Endothelial cell of umbilical vein (primary cell): ENCODE measurements at regions not wholly inside any gene's neighbourhood (a gene's known extent, or its start where the extent isn't known, plus 50 kb on each side); places are given as distances from the start of the nearest gene placed in this dataset.

Experiments
- BruUV-seq: library from RNA; stranded (reverse); fragments of 400-500 nt; replicated peaks from 2 replicates; lab custom pipeline; 2021; lab: Mats Ljungman, UMichigan
- CTCF ChIA-PET: fragments of 300-600, 350-600 bp; sonication (Branson Sonifier 250); formaldehyde crosslinking; loops from one replicate; lab custom pipeline; 2021; ENCODE audit warnings: antibody characterized with exemption, inconsistent platforms; lab: Charles Lee
- POLR2A ChIA-PET: fragments of 300-600, 350-600 bp; sonication (Branson Sonifier 250); formaldehyde crosslinking; loops from one replicate; lab custom pipeline; 2021; ENCODE audit warnings: antibody characterized with exemption, inconsistent platforms; lab: Charles Lee
- DNase-seq: peaks from one replicate; pipeline ENCODE4 v3.0.0-alpha.2; 2011; ENCODE audit warnings: low read depth, low spot score
- FAIRE-seq: peaks from 2 replicates; lab custom pipeline; 2011; peaks lifted over from hg19 to GRCh38; lab: Jason Lieb, UNC
- H2AFZ ChIP-seq: 2 replicates; pipeline ENCODE4 v1.6.0; 2012; ENCODE audit warnings: low read depth, low read length, control low read depth, inconsistent platforms
- H3K27ac ChIP-seq: 2 replicates; pipeline ENCODE4 v1.5.1; 2011; ENCODE audit warnings: low read depth, mild to moderate bottlenecking, control low read depth, low read length, moderate library complexity; ENCODE audit not compliant: insufficient read depth
- H3K27me3 ChIP-seq, 2 experiments: 2 replicates each; pipeline versions ENCODE4 v1.6.0 to v1.6.1; 2011; ENCODE audit warnings: low read length in 2 of 2, mixed read lengths in 1 of 2; ENCODE audit not compliant: control insufficient read depth in 2 of 2, insufficient read depth in 2 of 2
- H3K36me3 ChIP-seq, 2 experiments: 2 replicates in 1 of 2; 3 replicates in 1 of 2; pipeline ENCODE4 v1.5.1; 2011; ENCODE audit warnings: low read length in 2 of 2, mild to moderate bottlenecking in 1 of 2, moderate library complexity in 1 of 2; ENCODE audit not compliant: control insufficient read depth in 2 of 2, insufficient read depth in 2 of 2; ENCODE audit errors: extremely low read depth in 1 of 2
- H3K4me1 ChIP-seq: 3 replicates; pipeline ENCODE4 v1.5.1; 2011; ENCODE audit warnings: mild to moderate bottlenecking, low read length; ENCODE audit not compliant: control insufficient read depth, insufficient read depth; ENCODE audit errors: extremely low read depth
- H3K4me2 ChIP-seq: 2 replicates; pipeline ENCODE4 v1.6.1; 2011; ENCODE audit warnings: low read length, control low read depth, mixed read lengths; ENCODE audit not compliant: insufficient read depth
- H3K4me3 ChIP-seq, 3 experiments: fragments of 200-600 bp in 1 of 3; sonication (generic), shearing (Covaris generic) in 1 of 3; replicated peaks in 1 of 3; 2 replicates each; pipeline ENCODE4 v1.5.1; 2011 to 2016; ENCODE audit warnings: control low read depth in 3 of 3, low read length in 3 of 3, mild to moderate bottlenecking in 2 of 3, inconsistent platforms in 1 of 3, low read depth in 1 of 3, moderate library complexity in 1 of 3; ENCODE audit not compliant: insufficient read depth in 1 of 3
- H3K79me2 ChIP-seq: 2 replicates; pipeline ENCODE4 v1.6.0; 2012; ENCODE audit warnings: low read length, inconsistent platforms; ENCODE audit not compliant: control insufficient read depth, insufficient read depth
- H3K9ac ChIP-seq: replicated peaks from 2 replicates; pipeline ENCODE3; 2011; ENCODE audit warnings: low read length, control low read depth; ENCODE audit not compliant: insufficient read depth; ENCODE audit errors: extremely low read depth
- H3K9me1 ChIP-seq: replicated peaks from 3 replicates; pipeline ENCODE4 v1.6.0; 2011; ENCODE audit warnings: mild to moderate bottlenecking, low read length; ENCODE audit not compliant: control insufficient read depth, insufficient read depth; ENCODE audit errors: extremely low read depth
- H3K9me3 ChIP-seq: replicated peaks from 2 replicates; pipeline ENCODE4 v1.5.1; 2012; ENCODE audit warnings: low read length, inconsistent platforms; ENCODE audit not compliant: control insufficient read depth, insufficient read depth
- H4K20me1 ChIP-seq: replicated peaks from 2 replicates; pipeline ENCODE3; 2011; ENCODE audit warnings: mild to moderate bottlenecking, low read length; ENCODE audit not compliant: control insufficient read depth, insufficient read depth; ENCODE audit errors: extremely low read depth
- CTCF ChIP-seq, 2 donors: IDR thresholded peaks; 1 replicate in 1 of 2; 2 replicates in 1 of 2; pipeline ENCODE4 v1.5.1; 2011; ENCODE audit warnings: low read length in 2 of 2, mild to moderate bottlenecking in 2 of 2, moderate library complexity in 2 of 2, control low read depth in 1 of 2, inconsistent platforms in 1 of 2, low read depth in 1 of 2; ENCODE audit not compliant: insufficient read depth in 1 of 2; ENCODE audit errors: extremely low read depth in 1 of 2
- EZH2 ChIP-seq: IDR thresholded peaks from 2 replicates; pipeline ENCODE4 v1.6.1; 2012; ENCODE audit warnings: borderline replicate concordance, low read depth, mild to moderate bottlenecking, moderate library complexity, low read length, inconsistent platforms; ENCODE audit not compliant: severe bottlenecking
- FOS ChIP-seq: IDR thresholded peaks from 2 replicates; pipeline ENCODE4 v1.6.1; 2011; ENCODE audit warnings: mild to moderate bottlenecking, low read length, moderate library complexity, borderline replicate concordance; ENCODE audit not compliant: insufficient read depth
- GATA2 ChIP-seq: IDR thresholded peaks from 2 replicates; pipeline ENCODE4 v1.7.0; 2011; ENCODE audit warnings: low read depth, mild to moderate bottlenecking, moderate library complexity, mixed read lengths, low read length; ENCODE audit not compliant: insufficient read length, insufficient read depth
- JUN ChIP-seq: IDR thresholded peaks from 2 replicates; pipeline ENCODE4 v1.6.1; 2011; ENCODE audit warnings: borderline replicate concordance, low read depth; ENCODE audit not compliant: insufficient read length, insufficient read depth
- MYC ChIP-seq: IDR thresholded peaks from one replicate; pipeline ENCODE4 v1.6.1; 2011; ENCODE audit warnings: mild to moderate bottlenecking, low read depth, low read length
- POLR2A ChIP-seq: IDR thresholded peaks from 2 replicates; pipeline ENCODE4 v1.6.1; 2012; ENCODE audit warnings: low read depth, mild to moderate bottlenecking, control low read depth, low read length
- POLR2AphosphoS5 ChIP-seq: IDR thresholded peaks from 2 replicates; pipeline ENCODE4 v1.6.1; 2012; ENCODE audit warnings: low read depth, mild to moderate bottlenecking, control low read depth, low read length, moderate library complexity; ENCODE audit not compliant: insufficient read depth
- dilution Hi-C: fragments of 300-500 bp; cut with MboI; formaldehyde crosslinking; loops from one replicate; pipeline ENCODE4 v1.15.0; 2019; ENCODE audit warnings: low sequenced_read_pairs; ENCODE audit not compliant: extremely low pct_ligation_motif_present
- intact Hi-C: fragments of 100-400 bp; cut with micrococcal nuclease; formaldehyde crosslinking; loops from one replicate; pipeline ENCODE4 v1.10.0; 2022
- TF ChIP-seq, protein P1 (sequence below): IDR thresholded peaks from 2 replicates; pipeline ENCODE4 v1.6.1; 2011; ENCODE audit not compliant: insufficient read depth, insufficient read length

DNA sequence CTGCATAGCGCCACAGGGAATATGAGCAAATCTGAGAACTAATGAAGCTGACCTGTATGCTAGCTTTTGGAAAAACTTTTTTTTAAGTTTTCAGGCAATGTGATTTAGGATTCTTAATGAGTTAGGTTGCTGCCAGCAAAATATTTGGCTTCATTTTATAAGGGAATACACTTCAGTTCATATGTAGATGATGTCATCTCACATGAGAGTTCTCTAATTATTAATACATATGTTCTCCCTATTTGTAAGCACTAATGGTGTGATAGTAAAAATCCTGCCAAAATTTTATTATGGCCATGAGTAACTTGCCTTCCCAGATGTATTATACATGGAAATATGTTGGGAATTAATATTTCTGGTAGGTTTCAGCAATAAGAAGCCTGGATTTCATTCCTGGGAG, 573.8 kb downstream of the EPM2A start:
- DNase-seq (no peak), FAIRE-seq (no peak)
- no peaks in the 10 kb centered on the region for H3K9me3 ChIP-seq
- dilution Hi-C loops (no loop called here), intact Hi-C loops (no loop called here)
- no peak overlapping the region for H3K4me2 ChIP-seq
- no peak overlapping the region for H3K9ac ChIP-seq
- H3K4me1 ChIP-seq, result no peaks in the 10 kb centered on the region
- ChIA-PET CTCF (interaction anchor here (1.2 to 1.4 kb wide), 2 partner anchors 15 to 24 kb away, joined by 3 read pairs; no protein-coding TSS in a partner anchor), POLR2A (no interaction called here)
- H3K9me1 ChIP-seq, result no peaks in the 10 kb centered on the region
- no peak overlapping the region for H3K4me3 ChIP-seq
- H3K36me3 ChIP-seq, result no peaks in the 10 kb centered on the region
- no peak overlapping the region for H3K27ac ChIP-seq
- TF ChIP-seq EZH2, result no peak
- TF ChIP-seq POLR2A, result no peak
- TF ChIP-seq POLR2AphosphoS5, result no peak
- TF ChIP-seq JUN, result no peak
- no peak for TF ChIP-seq CTCF (IDR thresholded peaks at IDR 0.05; ENCODE audit: extremely low read depth in 1 of 2, insufficient read depth in 1 of 2, low read depth in 1 of 2, low read length in 2 of 2)
- TF ChIP-seq MYC, result no peak
- TF ChIP-seq, protein P1, sequence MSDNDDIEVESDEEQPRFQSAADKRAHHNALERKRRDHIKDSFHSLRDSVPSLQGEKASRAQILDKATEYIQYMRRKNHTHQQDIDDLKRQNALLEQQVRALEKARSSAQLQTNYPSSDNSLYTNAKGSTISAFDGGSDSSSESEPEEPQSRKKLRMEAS, result no peak
- no peak for TF ChIP-seq GATA2
- no peak for TF ChIP-seq FOS
- no peaks in the 10 kb centered on the region for H4K20me1 ChIP-seq
- BruUV-seq, result no TSS peak
- no peak overlapping the region for H2AFZ ChIP-seq
- H3K79me2 ChIP-seq, result no peaks in the 10 kb centered on the region
- no peaks in the 10 kb centered on the region for H3K27me3 ChIP-seq
